ENCODE measurements at regions not wholly inside any gene's neighbourhood (a gene's known extent, or its start where the extent isn't known, plus 50 kb on each side); places are given as distances from the start of the nearest gene placed in this dataset.

DNA sequence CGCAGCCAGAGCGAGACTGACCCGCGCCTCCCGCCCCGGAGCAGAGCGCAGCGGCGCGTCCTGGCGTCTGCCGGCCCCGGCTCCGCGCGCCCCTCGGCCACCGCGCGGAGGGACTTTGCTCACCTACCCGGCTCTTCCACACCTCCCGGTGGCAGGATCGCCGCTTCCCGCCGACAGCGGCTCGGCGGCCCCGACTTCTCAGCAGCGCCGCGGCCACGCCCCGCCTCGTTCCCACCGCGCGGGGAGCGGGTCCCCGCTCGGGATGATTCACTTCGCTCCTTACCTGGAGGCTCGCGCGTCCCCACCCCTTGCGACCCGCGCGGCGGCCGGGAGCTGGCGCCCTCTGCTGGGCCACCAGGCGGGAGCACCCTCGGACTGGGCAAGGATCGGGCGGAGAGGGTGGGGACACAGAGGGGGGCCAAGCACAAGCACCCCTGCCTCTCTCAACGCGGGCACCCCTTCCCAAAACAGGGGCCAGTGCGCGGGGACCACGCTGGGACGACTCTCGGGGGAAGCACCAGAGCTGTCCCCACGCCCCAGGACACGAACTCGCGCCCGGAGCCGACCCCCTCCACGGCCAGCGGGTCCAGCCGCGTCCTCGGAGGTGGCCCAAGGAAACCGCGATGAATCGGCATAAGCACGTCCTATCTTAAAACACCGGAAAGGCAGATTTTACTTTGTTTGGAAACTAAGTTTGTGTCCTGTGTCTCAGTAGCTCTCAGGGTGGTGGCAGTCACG is 101.0 kb upstream of the SVIL start (continued):
- no peak for TF ChIP-seq AEBP2 (tag by site-specific recombination; IDR thresholded peaks at IDR 0.05; ENCODE audit: borderline replicate concordance)
- peak; percentile 91 for TF ChIP-seq ZNF423 (tag by site-specific recombination; IDR thresholded peaks at IDR 0.05)
- 0 out of 2 replicates have a peak, but pooled peaks have one; percentile 11 for TF ChIP-seq ZNF600 (tag by site-specific recombination; IDR thresholded peaks at IDR 0.05)
- TF ChIP-seq YY2 (tag by site-specific recombination; IDR thresholded peaks at IDR 0.05), result no peak
- no peak for TF ChIP-seq ZNF621 (tag by site-specific recombination; IDR thresholded peaks at IDR 0.05)
- TF ChIP-seq, protein P1, sequence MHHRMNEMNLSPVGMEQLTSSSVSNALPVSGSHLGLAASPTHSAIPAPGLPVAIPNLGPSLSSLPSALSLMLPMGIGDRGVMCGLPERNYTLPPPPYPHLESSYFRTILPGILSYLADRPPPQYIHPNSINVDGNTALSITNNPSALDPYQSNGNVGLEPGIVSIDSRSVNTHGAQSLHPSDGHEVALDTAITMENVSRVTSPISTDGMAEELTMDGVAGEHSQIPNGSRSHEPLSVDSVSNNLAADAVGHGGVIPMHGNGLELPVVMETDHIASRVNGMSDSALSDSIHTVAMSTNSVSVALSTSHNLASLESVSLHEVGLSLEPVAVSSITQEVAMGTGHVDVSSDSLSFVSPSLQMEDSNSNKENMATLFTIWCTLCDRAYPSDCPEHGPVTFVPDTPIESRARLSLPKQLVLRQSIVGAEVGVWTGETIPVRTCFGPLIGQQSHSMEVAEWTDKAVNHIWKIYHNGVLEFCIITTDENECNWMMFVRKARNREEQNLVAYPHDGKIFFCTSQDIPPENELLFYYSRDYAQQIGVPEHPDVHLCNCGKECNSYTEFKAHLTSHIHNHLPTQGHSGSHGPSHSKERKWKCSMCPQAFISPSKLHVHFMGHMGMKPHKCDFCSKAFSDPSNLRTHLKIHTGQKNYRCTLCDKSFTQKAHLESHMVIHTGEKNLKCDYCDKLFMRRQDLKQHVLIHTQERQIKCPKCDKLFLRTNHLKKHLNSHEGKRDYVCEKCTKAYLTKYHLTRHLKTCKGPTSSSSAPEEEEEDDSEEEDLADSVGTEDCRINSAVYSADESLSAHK (tag by site-specific recombination; IDR thresholded peaks at IDR 0.05), result 0 out of 2 replicates have a peak, but pooled peaks have one; percentile 10
- TF ChIP-seq OSR2 (tag by site-specific recombination; IDR thresholded peaks at IDR 0.05), result no peak
- peak; percentile 84 for TF ChIP-seq KLF10 (tag by site-specific recombination; IDR thresholded peaks at IDR 0.05)
- TF ChIP-seq ZNF133 (tag by site-specific recombination; IDR thresholded peaks at IDR 0.05), result no peak
- peak; percentile 92 for TF ChIP-seq KLF8 (tag by site-specific recombination; IDR thresholded peaks at IDR 0.05)
- TF ChIP-seq, protein P2, sequence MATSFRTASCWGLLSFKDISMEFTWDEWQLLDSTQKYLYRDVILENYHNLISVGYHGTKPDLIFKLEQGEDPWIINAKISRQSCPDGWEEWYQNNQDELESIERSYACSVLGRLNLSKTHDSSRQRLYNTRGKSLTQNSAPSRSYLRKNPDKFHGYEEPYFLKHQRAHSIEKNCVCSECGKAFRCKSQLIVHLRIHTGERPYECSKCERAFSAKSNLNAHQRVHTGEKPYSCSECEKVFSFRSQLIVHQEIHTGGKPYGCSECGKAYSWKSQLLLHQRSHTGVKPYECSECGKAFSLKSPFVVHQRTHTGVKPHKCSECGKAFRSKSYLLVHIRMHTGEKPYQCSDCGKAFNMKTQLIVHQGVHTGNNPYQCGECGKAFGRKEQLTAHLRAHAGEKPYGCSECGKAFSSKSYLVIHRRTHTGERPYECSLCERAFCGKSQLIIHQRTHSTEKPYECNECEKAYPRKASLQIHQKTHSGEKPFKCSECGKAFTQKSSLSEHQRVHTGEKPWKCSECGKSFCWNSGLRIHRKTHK (tag by site-specific recombination; IDR thresholded peaks at IDR 0.05), result no peak
- TF ChIP-seq ZNF707 (tag by site-specific recombination; IDR thresholded peaks at IDR 0.05), result no peak
- TF ChIP-seq, protein P3, sequence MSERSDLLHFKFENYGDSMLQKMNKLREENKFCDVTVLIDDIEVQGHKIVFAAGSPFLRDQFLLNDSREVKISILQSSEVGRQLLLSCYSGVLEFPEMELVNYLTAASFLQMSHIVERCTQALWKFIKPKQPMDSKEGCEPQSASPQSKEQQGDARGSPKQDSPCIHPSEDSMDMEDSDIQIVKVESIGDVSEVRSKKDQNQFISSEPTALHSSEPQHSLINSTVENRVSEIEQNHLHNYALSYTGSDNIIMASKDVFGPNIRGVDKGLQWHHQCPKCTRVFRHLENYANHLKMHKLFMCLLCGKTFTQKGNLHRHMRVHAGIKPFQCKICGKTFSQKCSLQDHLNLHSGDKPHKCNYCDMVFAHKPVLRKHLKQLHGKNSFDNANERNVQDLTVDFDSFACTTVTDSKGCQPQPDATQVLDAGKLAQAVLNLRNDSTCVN (tag by site-specific recombination; optimal IDR thresholded peaks at IDR 0.05), result peak; percentile 90
- peak; percentile 80 for TF ChIP-seq ZSCAN30 (tag by site-specific recombination; IDR thresholded peaks at IDR 0.05)
- TF ChIP-seq ZFP3 (tag by site-specific recombination; IDR thresholded peaks at IDR 0.05; ENCODE audit: low read depth), result no peak
- no peak for TF ChIP-seq ZNF211 (tag by site-specific recombination; IDR thresholded peaks at IDR 0.05; ENCODE audit: low read depth)
- no peak for TF ChIP-seq ZFP41 (tag by site-specific recombination; IDR thresholded peaks at IDR 0.05; ENCODE audit: borderline replicate concordance)
- TF ChIP-seq ZNF785 (tag by site-specific recombination; IDR thresholded peaks at IDR 0.05), result no peak
- no peak for TF ChIP-seq ZNF302 (tag by site-specific recombination; IDR thresholded peaks at IDR 0.05; ENCODE audit: low read depth)
- TF ChIP-seq, protein P4, sequence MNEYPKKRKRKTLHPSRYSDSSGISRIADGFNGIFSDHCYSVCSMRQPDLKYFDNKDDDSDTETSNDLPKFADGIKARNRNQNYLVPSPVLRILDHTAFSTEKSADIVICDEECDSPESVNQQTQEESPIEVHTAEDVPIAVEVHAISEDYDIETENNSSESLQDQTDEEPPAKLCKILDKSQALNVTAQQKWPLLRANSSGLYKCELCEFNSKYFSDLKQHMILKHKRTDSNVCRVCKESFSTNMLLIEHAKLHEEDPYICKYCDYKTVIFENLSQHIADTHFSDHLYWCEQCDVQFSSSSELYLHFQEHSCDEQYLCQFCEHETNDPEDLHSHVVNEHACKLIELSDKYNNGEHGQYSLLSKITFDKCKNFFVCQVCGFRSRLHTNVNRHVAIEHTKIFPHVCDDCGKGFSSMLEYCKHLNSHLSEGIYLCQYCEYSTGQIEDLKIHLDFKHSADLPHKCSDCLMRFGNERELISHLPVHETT (tag by site-specific recombination; IDR thresholded peaks at IDR 0.05), result peak; percentile 82
- no peak for TF ChIP-seq OVOL3 (tag by site-specific recombination; IDR thresholded peaks at IDR 0.05)
- TF ChIP-seq GLI2 (tag by site-specific recombination; IDR thresholded peaks at IDR 0.05; ENCODE audit: borderline replicate concordance, low read depth), result no peak
- TF ChIP-seq SALL2 (tag by site-specific recombination; IDR thresholded peaks at IDR 0.05; ENCODE audit: borderline replicate concordance), result no peak
- no peak for TF ChIP-seq ZNF544 (tag by site-specific recombination; IDR thresholded peaks at IDR 0.05)
- peak; percentile 76 for TF ChIP-seq KLF7 (tag by site-specific recombination; IDR thresholded peaks at IDR 0.05; ENCODE audit: borderline replicate concordance)
- peak; percentile 92 for TF ChIP-seq ZFP37 (tag by site-specific recombination; IDR thresholded peaks at IDR 0.05)
- no peak for TF ChIP-seq ZNF112 (tag by site-specific recombination; IDR thresholded peaks at IDR 0.05)
- TF ChIP-seq ZNF623 (tag by site-specific recombination; IDR thresholded peaks at IDR 0.05), result no peak
- TF ChIP-seq, protein P5, sequence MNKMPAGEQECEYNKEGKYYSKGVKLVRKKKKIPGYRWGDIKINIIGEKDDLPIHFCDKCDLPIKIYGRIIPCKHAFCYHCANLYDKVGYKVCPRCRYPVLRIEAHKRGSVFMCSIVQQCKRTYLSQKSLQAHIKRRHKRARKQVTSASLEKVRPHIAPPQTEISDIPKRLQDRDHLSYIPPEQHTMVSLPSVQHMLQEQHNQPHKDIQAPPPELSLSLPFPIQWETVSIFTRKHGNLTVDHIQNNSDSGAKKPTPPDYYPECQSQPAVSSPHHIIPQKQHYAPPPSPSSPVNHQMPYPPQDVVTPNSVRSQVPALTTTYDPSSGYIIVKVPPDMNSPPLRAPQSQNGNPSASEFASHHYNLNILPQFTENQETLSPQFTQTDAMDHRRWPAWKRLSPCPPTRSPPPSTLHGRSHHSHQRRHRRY (tag by site-specific recombination; IDR thresholded peaks at IDR 0.05), result no peak
- peak; percentile 88 for TF ChIP-seq GLIS2 (tag by site-specific recombination; IDR thresholded peaks at IDR 0.05)
- no peak for TF ChIP-seq ZNF488 (tag by site-specific recombination; IDR thresholded peaks at IDR 0.05)
